Islet of Langerhans (tissue), 1 donor: ENCODE measurements at regions not wholly inside any gene's neighbourhood (a gene's known extent, or its start where the extent isn't known, plus 50 kb on each side); places are given as distances from the start of the nearest gene placed in this dataset.
"Not testable (repeated sequence)": the region's sequence is repeated elsewhere in the genome, so short reads cannot be mapped to it uniquely, and the experiment has no call there.

Source experiments
- FAIRE-seq: peaks from one replicate; lab custom pipeline; 2011; peaks lifted over from hg19 to GRCh38; lab: Jason Lieb, UNC

- FAIRE-seq, result no peak
Observed at GRCh38 chr15:79765081-79765480, 131.7 kb downstream of the MTHFS start.

GRCh38 chr15:79769069-79769481, 127.7 kb downstream of the MTHFS start:
- no peak for FAIRE-seq

- peak; percentile 74 for FAIRE-seq
Observed at GRCh38 chr15:79769933-79770759, 126.7 kb downstream of the MTHFS start.

- no peak for FAIRE-seq
Observed at GRCh38 chr15:79773128-79773527, 123.7 kb downstream of the MTHFS start.

- no peak for FAIRE-seq
Observed at GRCh38 chr15:79775821-79776220, 121.0 kb downstream of the MTHFS start.

GRCh38 chr15:79777916-79778315, 118.9 kb downstream of the MTHFS start:
- FAIRE-seq, result no peak

GRCh38 chr15:79778378-79778990, 118.3 kb downstream of the MTHFS start:
- no peak for FAIRE-seq

GRCh38 chr15:79779746-79780145, 117.1 kb downstream of the MTHFS start:
- FAIRE-seq, result no peak

GRCh38 chr15:79782307-79782706, 114.5 kb downstream of the MTHFS start:
- not testable (repeated sequence) for FAIRE-seq
